H1 (cell line): ENCODE measurements at regions not wholly inside any gene's neighbourhood (a gene's known extent, or its start where the extent isn't known, plus 50 kb on each side); places are given as distances from the start of the nearest gene placed in this dataset.
A peak's percentile ranks its signal among the peaks of the same experiment; 100 is the strongest.

Experiments
- CTCF ChIA-PET: fragments of 300-600 bp; sonication (Branson Sonifier 250); formaldehyde crosslinking; loops from one replicate; lab custom pipeline; 2021; ENCODE audit not compliant: partially characterized antibody; lab: Charles Lee
- POLR2A ChIA-PET: fragments of 300-600 bp; sonication (Branson Sonifier 250); formaldehyde crosslinking; loops from one replicate; lab custom pipeline; 2021; ENCODE audit warnings: inconsistent platforms; ENCODE audit not compliant: partially characterized antibody; lab: Charles Lee
- DNase-seq, 2 experiments: peaks; one replicate each; pipeline versions ENCODE4 v3.0.0 to v3.0.0-alpha.2; 2010 to 2022; ENCODE audit warnings: low spot score in 2 of 2, low read depth in 1 of 2, mixed read lengths in 1 of 2
- FAIRE-seq: peaks from 2 replicates; lab custom pipeline; 2011; peaks lifted over from hg19 to GRCh38; lab: Jason Lieb, UNC
- H2AFZ ChIP-seq: 2 replicates; pipeline ENCODE4 v1.8.1; 2012; ENCODE audit warnings: low read length, inconsistent platforms
- H2AK5ac ChIP-seq: 2 replicates; pipeline ENCODE4 v1.6.1; 2013; ENCODE audit warnings: low read depth, low read length
- H2BK120ac ChIP-seq: replicated peaks from 2 replicates; pipeline ENCODE3; 2013; ENCODE audit warnings: low read depth, low read length, inconsistent platforms
- H2BK12ac ChIP-seq: 2 replicates; pipeline ENCODE4 v1.6.1; 2013; ENCODE audit warnings: low read depth, low read length
- H2BK15ac ChIP-seq: 2 replicates; pipeline ENCODE4 v1.6.1; 2013; ENCODE audit warnings: low read length
- H2BK20ac ChIP-seq: 2 replicates; pipeline ENCODE4 v1.6.1; 2013; ENCODE audit warnings: low read length
- H2BK5ac ChIP-seq: 2 replicates; pipeline ENCODE4 v1.6.1; 2013; ENCODE audit warnings: low read depth, low read length
- H3K14ac ChIP-seq: 2 replicates; pipeline ENCODE4 v1.6.1; 2013; ENCODE audit warnings: inconsistent platforms; ENCODE audit not compliant: insufficient read length
- H3K18ac ChIP-seq: 2 replicates; pipeline ENCODE4 v1.6.1; 2013; ENCODE audit warnings: low read length; ENCODE audit errors: extremely low read depth
- H3K23ac ChIP-seq: 2 replicates; pipeline ENCODE4 v1.6.1; 2013; ENCODE audit warnings: inconsistent platforms; ENCODE audit not compliant: insufficient read length
- H3K23me2 ChIP-seq: 2 replicates; pipeline ENCODE4 v1.6.1; 2013; ENCODE audit warnings: low read depth, low read length
- H3K27ac ChIP-seq: 2 replicates; pipeline ENCODE4 v1.6.1; 2011; ENCODE audit warnings: low read depth, low read length, inconsistent platforms
- H3K27me3 ChIP-seq, 4 experiments: replicated peaks in 1 of 4; 1 replicate in 1 of 4; 2 replicates in 3 of 4; pipeline versions ENCODE4 v1.6.1 to v1.8.1; 2011 to 2013; ENCODE audit warnings: low read length in 3 of 4, mild to moderate bottlenecking in 3 of 4, inconsistent platforms in 2 of 4, mixed read lengths in 2 of 4, moderate library complexity in 1 of 4; ENCODE audit not compliant: control insufficient read depth in 3 of 4, insufficient read depth in 3 of 4; ENCODE audit errors: extremely low read depth in 1 of 4
- H3K36me3 ChIP-seq, 4 experiments: 2 replicates each; pipeline versions ENCODE4 v1.6.1 to v1.8.1; 2011 to 2013; ENCODE audit warnings: mild to moderate bottlenecking in 4 of 4, low read length in 3 of 4, moderate library complexity in 2 of 4, control low read depth in 1 of 4, inconsistent platforms in 1 of 4; ENCODE audit not compliant: insufficient read depth in 4 of 4, control insufficient read depth in 2 of 4
- H3K4ac ChIP-seq: replicated peaks from 2 replicates; pipeline ENCODE3; 2013; ENCODE audit warnings: low read length, low read depth, mixed read lengths, inconsistent platforms; ENCODE audit not compliant: insufficient read length
- H3K4me1 ChIP-seq, 4 experiments: replicated peaks in 1 of 4; 1 replicate in 1 of 4; 2 replicates in 3 of 4; pipeline versions ENCODE4 v1.6.1 to v1.8.1; 2011 to 2013; ENCODE audit warnings: low read length in 3 of 4, inconsistent platforms in 2 of 4, mixed read lengths in 1 of 4; ENCODE audit not compliant: insufficient read depth in 4 of 4, control insufficient read depth in 3 of 4
- H3K4me2 ChIP-seq, 2 experiments: 2 replicates each; pipeline versions ENCODE4 v1.6.1 to v1.8.1; 2011 to 2013; ENCODE audit warnings: low read depth in 2 of 2, low read length in 2 of 2, control low read depth in 1 of 2, inconsistent platforms in 1 of 2, mild to moderate bottlenecking in 1 of 2; ENCODE audit not compliant: insufficient read depth in 1 of 2
- H3K4me3 ChIP-seq, 4 experiments: fragments of 200-600, 300-600 bp in 1 of 4; sonication (generic), shearing (Covaris generic), sonication (Bioruptor Twin) in 1 of 4; 2 replicates each; pipeline versions ENCODE4 v1.5.1 to v1.8.1; 2011 to 2016; ENCODE audit warnings: low read length in 4 of 4, low read depth in 3 of 4, control low read depth in 2 of 4, inconsistent platforms in 2 of 4, mild to moderate bottlenecking in 2 of 4, mixed read lengths in 1 of 4, moderate library complexity in 1 of 4; ENCODE audit not compliant: insufficient read depth in 2 of 4; ENCODE audit errors: extremely low read depth in 1 of 4
- H3K56ac ChIP-seq: replicated peaks from 2 replicates; pipeline ENCODE3; 2013; ENCODE audit warnings: low read depth, mild to moderate bottlenecking, mixed read lengths, low read length, inconsistent platforms; ENCODE audit not compliant: insufficient read length
- H3K79me1 ChIP-seq: 2 replicates; pipeline ENCODE4 v1.6.1; 2013; ENCODE audit warnings: low read depth, low read length, control low read depth
- H3K79me2 ChIP-seq, 2 experiments: 2 replicates each; pipeline versions ENCODE4 v1.6.1 to v1.8.1; 2012 to 2013; ENCODE audit warnings: low read length in 2 of 2, mild to moderate bottlenecking in 2 of 2, inconsistent platforms in 1 of 2; ENCODE audit not compliant: insufficient read depth in 2 of 2, control insufficient read depth in 1 of 2
- H3K9ac ChIP-seq, 4 experiments: replicated peaks in 1 of 4; 1 replicate in 1 of 4; 2 replicates in 3 of 4; pipeline versions ENCODE4 v1.6.1 to v1.8.1; 2011 to 2013; ENCODE audit warnings: low read depth in 3 of 4, low read length in 3 of 4, control low read depth in 2 of 4, mild to moderate bottlenecking in 2 of 4, moderate library complexity in 2 of 4, inconsistent platforms in 1 of 4; ENCODE audit errors: extremely low read depth in 1 of 4
- H3K9me3 ChIP-seq, 2 experiments: 2 replicates each; pipeline versions ENCODE4 v1.6.1 to v1.8.1; 2012 to 2013; ENCODE audit warnings: mild to moderate bottlenecking in 2 of 2, moderate library complexity in 2 of 2, control low read depth in 1 of 2, inconsistent platforms in 1 of 2, low read depth in 1 of 2, low read length in 1 of 2, mixed read lengths in 1 of 2; ENCODE audit not compliant: insufficient read depth in 2 of 2
- H4K20me1 ChIP-seq, 2 experiments: replicated peaks in 1 of 2; 2 replicates each; pipeline versions ENCODE3 to v1.8.1; 2011 to 2013; ENCODE audit warnings: inconsistent platforms in 2 of 2, low read length in 2 of 2, mild to moderate bottlenecking in 1 of 2; ENCODE audit not compliant: insufficient read depth in 2 of 2, control insufficient read depth in 1 of 2
- H4K5ac ChIP-seq: 2 replicates; pipeline ENCODE4 v1.6.1; 2013; ENCODE audit warnings: low read length, low read depth, mixed read lengths, inconsistent platforms; ENCODE audit not compliant: insufficient read length
- H4K8ac ChIP-seq: 2 replicates; pipeline ENCODE4 v1.8.0; 2013; ENCODE audit warnings: mild to moderate bottlenecking, moderate library complexity, low read length, inconsistent platforms; ENCODE audit not compliant: insufficient read depth; ENCODE audit errors: extremely low read depth
- H4K91ac ChIP-seq: replicated peaks from 2 replicates; pipeline ENCODE3; 2013; ENCODE audit warnings: low read length, mixed read lengths, inconsistent platforms; ENCODE audit not compliant: insufficient read length
- BCL11A ChIP-seq, 2 experiments: IDR thresholded peaks; one replicate each; pipeline ENCODE4 v1.6.1; 2011; ENCODE audit warnings: low read depth in 2 of 2, low read length in 2 of 2, mild to moderate bottlenecking in 2 of 2
- GTF2F1 ChIP-seq: IDR thresholded peaks from 2 replicates; pipeline ENCODE4 v1.6.1; 2012; ENCODE audit warnings: low read depth, low read length, improper control_type of control experiment, borderline replicate concordance
- RFX5 ChIP-seq: IDR thresholded peaks from 2 replicates; pipeline ENCODE4 v1.6.1; 2011; ENCODE audit warnings: low read depth, low read length, improper control_type of control experiment, borderline replicate concordance
- SAP30 ChIP-seq: fragments of 300-600 bp; sonication (generic); IDR thresholded peaks from 2 replicates; pipeline ENCODE4 v1.7.1; 2012; ENCODE audit warnings: low read length, moderate library complexity, mild to moderate bottlenecking, inconsistent platforms; ENCODE audit not compliant: insufficient read depth, insufficient replicate concordance
- SUZ12 ChIP-seq: fragments of 200-600 bp; sonication (generic); IDR thresholded peaks from 2 replicates; pipeline ENCODE4 v1.6.1; 2012; ENCODE audit warnings: mild to moderate bottlenecking, inconsistent platforms, low read length, moderate library complexity, mixed read lengths
- WGBS, 2 experiments: shearing (Covaris generic) in 1 of 2; methylation state at CpG; one replicate each; pipeline versions ENCODE4 v1.1.6 to v1.1.7; 2013 to 2015; ENCODE audit warnings: low lambda C conversion rate in 2 of 2, mixed read lengths in 2 of 2, inconsistent platforms in 1 of 2, low coverage in 1 of 2, missing lambda C conversion rate in 1 of 2; ENCODE audit not compliant: insufficient replicate concordance in 2 of 2, insufficient coverage in 1 of 2, insufficient read length in 1 of 2; ENCODE audit errors: extremely low coverage in 1 of 2, missing lambda C conversion rate in 1 of 2; 5-methylcytosine and 5-hydroxymethylcytosine counted together

- ChIA-PET POLR2A (no interaction called here), CTCF (interaction anchor here (1.1 kb wide), 2 partner anchors 92 to 96 kb away, joined by 3 to 6 read pairs; no protein-coding TSS in a partner anchor)
- WGBS, 2 experiments, result 77% methylated on average over 3 of the region's 3 CpGs; no CpG with 5 or more reads in 1 of the 2 experiments
- no peak overlapping the region for H2AFZ ChIP-seq
- no peak overlapping the region; a peak in 1 of 8 replicates for H3K4me3 ChIP-seq
- H2BK12ac ChIP-seq, result no peak overlapping the region
- H2BK20ac ChIP-seq, result no peak overlapping the region
- peaks cover 8 to 11% of the 10 kb centered on the region in 2 experiments; a peak in 2 of 4 replicates for H3K9me3 ChIP-seq
- FAIRE-seq (no peak), DNase-seq (peak in 1 of 2 experiments; percentile 0)
- H2BK15ac ChIP-seq, result no peak overlapping the region
- H4K8ac ChIP-seq, result no peak overlapping the region
- H3K27ac ChIP-seq, result peak overlapping the region; percentile 37; the same call in 1 of the 2 replicates
- H3K23ac ChIP-seq, result no peak overlapping the region
- no peaks in the 10 kb centered on the region for H3K4me1 ChIP-seq
- H3K9ac ChIP-seq, result no peak overlapping the region
- no peak overlapping the region for H3K14ac ChIP-seq
- H3K36me3 ChIP-seq, result no peaks in the 10 kb centered on the region
- H2BK120ac ChIP-seq, result no peak overlapping the region
- H3K56ac ChIP-seq, result no peak overlapping the region
- H4K20me1 ChIP-seq, result no peaks in the 10 kb centered on the region
- H3K23me2 ChIP-seq, result no peaks in the 10 kb centered on the region
- H4K91ac ChIP-seq, result no peak overlapping the region
- H3K79me2 ChIP-seq, result no peaks in the 10 kb centered on the region
- no peak overlapping the region for H3K18ac ChIP-seq
- no peaks in the 10 kb centered on the region for H3K27me3 ChIP-seq
- H3K4ac ChIP-seq, result no peak overlapping the region
- no peak overlapping the region for H3K4me2 ChIP-seq
- no peaks in the 10 kb centered on the region for H3K79me1 ChIP-seq
- no peak overlapping the region for H2AK5ac ChIP-seq
- no peak overlapping the region for H2BK5ac ChIP-seq
- no peak overlapping the region for H4K5ac ChIP-seq
- TF ChIP-seq BCL11A (IDR thresholded peaks at IDR 0.05; ENCODE audit: low read depth in 2 of 2, low read length in 2 of 2) (no peak), SUZ12 (no peak), SAP30 (no peak), RFX5 (no peak), GTF2F1 (no peak)
Measured at GRCh38 chr22:34015642-34016041, 95.4 kb upstream of the LARGE1 start.
